ENCODE measurements at regions not wholly inside any gene's neighbourhood (a gene's known extent, or its start where the extent isn't known, plus 50 kb on each side); places are given as distances from the start of the nearest gene placed in this dataset.

DNA sequence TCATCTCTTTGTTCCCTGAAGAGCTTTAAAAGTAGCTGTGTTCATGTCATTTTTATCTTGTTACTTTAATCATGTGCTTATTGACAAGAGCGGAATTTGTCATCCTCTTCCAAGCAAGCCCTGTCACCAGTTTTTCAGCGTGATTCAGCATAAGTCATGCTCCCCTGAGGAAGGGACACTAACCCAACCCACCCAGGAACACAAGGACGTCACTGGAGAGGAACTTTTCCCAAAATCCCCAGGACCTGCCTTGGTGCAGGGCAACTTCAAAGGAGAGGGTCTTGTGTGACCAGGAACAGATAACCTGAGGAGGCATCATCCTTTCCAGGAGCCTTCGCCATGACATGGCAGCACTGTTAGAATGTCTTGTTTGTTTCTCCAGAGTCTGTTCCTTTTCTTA, 107.1 kb upstream of the DIO3 start:
- TF ChIP-seq CTCF (conservative IDR thresholded peaks at IDR 0.05; ENCODE audit: low read depth, low read length), result no peak
- no peak for TF ChIP-seq EZH2 (IDR thresholded peaks at IDR 0.05; ENCODE audit: borderline replicate concordance, low read depth, low read length, poor library complexity, severe bottlenecking)

All from A673 (cell line).